NCI-H2081 (cell line): ENCODE measurements at regions not wholly inside any gene's neighbourhood (a gene's known extent, or its start where the extent isn't known, plus 50 kb on each side); places are given as distances from the start of the nearest gene placed in this dataset.
A peak's percentile ranks its signal among the peaks of the same experiment; 100 is the strongest.
"Not testable (repeated sequence)": the region's sequence is repeated elsewhere in the genome, so short reads cannot be mapped to it uniquely, and the experiment has no call there.

Source experiments
- DNase-seq, 2 experiments: peaks; one replicate each; lab custom pipeline; 2025; lab: John Stamatoyannopoulos, UW

DNA sequence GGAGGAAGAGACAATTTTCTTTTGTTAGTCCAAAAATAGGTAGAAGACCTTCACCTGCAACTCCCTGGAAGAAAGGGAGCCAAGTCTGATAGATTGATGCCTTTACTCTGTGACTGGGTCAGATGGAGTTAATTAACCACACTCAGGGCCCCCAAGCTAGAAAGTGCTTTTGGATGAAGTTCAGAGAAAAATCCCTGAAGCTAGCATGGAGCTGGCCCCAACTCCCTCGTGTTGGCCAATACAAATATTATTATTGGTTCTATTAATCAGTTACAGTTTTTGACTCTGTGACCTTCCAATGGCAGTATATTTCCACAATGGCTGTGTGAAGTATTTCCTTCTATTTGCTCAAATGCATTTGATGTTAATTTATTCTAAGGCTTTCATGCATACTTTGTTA lies 1753.5 kb downstream of the EFNA5 start:
- DNase-seq, result no peak

DNA sequence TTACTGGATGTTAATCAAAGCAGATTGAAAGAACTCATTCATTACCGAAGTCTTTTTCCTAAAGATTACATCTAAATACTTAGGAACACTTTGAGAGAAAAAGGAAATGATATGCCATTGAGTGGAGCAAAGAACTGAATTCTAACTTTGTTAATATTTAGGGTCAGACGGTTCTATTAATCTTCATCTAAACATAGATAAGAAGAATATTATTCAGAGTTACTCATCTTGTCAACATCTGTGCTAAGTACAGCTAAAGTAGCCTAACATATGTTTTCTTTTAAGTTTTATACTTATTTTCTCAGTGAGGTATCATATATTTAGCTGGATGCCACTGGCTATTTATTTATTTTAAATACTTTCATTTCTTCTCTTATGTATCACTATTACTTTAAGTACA lies 1763.7 kb downstream of the EFNA5 start:
- no peak for DNase-seq

DNA sequence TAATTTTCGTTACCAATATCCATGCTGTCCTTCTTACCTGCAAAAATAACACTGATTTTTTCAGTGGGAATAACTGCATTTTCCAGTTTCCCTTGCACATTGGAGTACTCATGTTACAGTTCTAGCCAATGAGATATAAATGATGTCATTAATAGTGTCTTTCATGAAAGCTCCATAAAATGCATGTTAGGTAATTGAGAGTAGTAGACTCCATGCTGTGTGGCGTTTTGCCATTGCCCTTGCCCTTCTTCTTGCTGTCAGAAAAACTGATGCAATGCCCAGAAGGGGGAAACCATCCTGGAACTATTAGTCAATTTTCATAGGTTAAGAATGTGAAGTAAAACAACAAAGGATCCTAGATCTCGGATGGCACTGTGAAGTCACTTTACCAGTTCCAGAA lies 1765.3 kb downstream of the EFNA5 start:
- DNase-seq, result no peak

DNA sequence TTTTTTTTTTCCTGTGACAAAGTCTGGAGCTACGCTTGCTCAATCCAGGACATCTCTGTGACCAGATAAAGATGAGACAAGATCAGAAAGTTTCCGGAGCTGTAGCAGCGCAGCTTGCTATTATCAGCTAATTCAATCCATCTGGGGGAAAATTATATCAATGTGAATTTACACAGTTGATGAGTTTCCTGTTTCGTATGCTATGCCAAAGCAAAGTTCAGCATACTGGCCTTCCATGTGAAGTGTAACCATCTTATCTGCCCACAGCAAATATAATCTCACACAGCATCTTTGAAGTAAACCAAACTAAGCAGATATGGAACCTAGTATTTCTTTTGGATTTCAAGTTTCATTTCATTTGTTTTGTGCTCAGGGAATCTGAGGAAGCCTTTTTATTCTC lies 1767.7 kb downstream of the EFNA5 start:
- DNase-seq, result peak in 1 of 2 experiments; percentile 59

DNA sequence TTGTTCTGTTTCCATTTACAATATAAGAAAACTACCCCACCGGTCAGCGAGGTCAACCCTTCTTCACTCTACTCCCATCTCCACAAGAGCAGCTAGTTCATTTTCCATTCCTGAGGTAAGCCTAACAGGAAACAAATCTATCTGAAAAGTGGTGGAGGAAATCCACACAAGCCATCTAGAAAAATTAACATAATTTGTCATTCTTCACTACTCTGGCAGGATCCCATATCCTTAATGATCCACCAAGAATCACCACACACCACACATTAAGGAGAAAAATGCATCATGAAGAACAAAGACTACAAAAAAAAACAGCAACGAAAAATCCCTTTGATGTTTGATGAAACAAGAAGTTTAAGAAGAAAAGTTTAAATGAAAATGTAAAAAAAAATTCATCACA lies 1771.0 kb downstream of the EFNA5 start:
- DNase-seq, result no peak

DNA sequence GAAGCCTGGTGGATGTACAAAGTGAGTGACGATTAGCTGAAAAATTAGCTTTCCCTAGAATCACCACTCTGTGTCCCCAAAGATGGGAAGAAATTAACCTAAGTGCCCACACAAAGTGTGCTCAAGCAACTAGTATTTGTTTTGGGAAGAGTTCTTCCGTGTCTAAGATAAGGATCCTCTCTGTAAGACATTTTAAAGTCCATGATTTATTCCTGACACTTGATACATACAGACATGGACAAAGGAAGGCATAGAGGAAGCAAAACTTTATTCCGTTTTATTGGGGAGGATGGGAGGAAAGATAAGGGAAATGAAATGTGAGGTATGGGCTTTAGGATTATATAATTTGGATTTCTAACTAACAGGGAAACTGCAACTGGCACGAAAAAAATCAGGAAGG lies 1772.6 kb downstream of the EFNA5 start:
- DNase-seq, result no peak

DNA sequence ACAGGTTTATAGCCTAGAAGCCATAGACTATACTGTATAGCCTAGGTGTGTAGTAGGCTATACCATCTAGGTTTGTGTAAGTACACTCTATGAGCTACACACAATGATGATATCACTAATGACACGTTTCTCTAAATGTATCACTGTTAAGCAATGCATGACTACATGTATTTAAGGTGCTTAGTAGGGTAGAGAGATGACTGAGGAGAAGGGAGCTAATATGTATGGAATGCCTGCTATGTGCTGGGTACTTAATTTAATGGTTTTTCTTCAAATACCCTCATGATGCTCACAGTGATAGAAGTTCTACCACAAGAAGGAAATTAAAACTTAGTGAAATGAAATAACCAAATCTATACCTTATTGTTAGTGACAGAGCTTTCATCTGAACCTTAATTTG lies 1785.5 kb downstream of the EFNA5 start:
- DNase-seq, result no peak

DNA sequence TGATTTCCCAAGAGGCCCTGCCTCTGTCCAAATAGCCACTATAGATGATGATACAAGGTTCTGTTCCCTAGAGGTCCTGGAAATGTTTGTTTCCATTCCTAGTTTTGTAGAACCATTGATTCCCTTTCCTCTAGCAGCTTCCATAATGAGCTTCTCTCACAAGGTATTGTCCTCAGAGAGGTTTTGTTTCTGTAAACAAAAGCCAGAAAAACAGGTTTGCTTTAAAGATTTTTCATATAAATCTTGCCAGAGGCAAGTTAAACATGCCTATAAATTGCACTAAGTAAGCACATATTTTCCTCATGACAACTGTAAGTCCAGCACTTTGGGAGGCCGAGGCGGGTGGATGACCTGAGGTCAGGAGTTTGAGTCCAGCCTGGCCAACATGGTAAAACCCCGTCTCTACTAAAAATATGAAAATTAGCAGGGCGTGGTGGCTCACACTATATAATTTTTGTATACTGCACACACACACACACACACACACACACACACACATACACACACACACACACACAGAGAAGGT lies 1787.7 kb downstream of the EFNA5 start:
- no peak for DNase-seq

DNA sequence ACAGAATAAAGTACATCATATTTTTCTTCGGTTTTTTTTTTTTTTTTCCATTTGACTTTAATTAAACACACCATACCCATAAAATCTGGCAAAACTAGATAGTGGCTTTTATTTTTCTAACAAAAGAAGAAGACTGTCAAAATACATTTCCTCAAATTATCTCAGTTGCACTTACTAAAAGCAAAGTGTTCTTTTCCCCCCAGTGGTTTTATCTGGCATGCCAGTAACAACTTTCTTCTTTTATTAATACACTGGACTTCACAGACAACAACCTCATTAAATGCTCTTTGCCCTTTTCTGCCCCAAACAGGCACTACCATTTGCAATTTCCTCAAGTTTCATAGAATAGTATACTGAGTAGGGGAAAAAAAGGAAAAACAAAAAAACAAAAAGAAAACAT lies 1792.3 kb downstream of the EFNA5 start:
- DNase-seq, result no peak

DNA sequence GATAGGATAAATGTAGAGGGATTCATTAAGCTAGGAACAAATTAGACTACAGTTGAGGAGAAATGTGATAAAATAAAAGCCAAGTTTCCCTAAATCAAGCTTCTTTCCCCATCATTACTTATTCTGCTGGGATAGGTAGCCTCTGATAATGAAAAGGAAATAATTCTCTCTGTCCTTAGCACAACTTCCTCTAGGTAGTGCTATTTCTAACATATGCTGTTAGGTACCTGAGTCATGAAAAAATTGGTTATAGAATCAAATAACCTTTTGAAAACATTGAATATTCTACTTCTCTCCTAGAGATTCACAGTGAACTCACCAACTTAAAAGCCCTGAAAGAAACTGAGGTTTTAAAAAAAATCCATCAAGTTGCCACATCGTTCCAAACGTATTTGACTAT lies 1793.1 kb downstream of the EFNA5 start:
- no peak for DNase-seq

DNA sequence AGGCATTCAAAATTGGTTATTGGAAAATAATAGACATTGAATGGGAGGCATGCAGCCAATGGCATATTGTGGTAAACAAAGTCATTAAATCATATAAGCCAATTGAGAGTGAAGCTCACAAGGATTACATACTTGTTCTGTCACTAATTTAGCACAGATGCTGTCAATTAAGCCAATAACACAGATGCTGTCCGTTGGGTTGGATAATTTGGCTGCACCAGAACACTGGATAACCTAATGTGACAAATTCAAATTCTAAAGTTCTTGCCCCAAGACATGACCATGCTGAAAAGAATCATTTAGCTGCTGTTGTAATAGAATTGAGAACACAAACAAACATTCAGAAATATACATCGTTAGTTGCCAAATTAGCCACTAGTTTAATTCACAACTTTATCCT lies 1796.4 kb downstream of the EFNA5 start:
- no peak for DNase-seq

DNA sequence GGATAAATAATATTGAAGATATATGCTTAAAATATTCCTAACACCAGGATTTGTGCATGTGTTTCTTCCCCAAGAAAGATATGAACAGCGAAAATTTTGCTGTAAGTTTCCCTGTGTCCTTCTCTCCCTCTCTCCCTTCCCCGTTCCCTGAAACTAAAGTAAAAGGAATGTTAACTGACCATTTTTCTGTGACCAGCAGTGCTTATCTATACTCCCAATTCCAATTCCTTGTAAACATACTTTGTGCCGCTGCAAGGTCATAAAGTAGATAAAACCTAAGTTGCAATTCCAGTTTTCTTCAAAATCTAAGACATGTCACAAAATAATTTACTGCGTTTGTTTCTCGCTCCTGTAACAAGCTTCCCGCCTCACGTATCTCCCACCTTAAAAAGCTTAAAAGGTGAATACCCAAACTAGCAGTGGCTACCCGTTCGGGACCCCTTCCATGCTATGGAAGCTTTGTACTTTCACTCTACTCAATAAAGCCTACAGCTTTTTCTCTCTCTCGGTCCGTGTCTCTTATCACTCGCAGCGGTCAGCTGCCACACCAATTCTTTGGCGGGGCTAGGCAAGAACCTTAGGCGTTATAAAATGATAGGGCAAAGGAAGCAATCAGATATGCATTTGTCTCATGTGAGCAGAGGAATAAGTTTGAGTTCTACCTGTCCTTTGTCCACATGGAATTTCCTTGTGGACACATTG lies 1798.0 kb downstream of the EFNA5 start:
- no peak for DNase-seq

DNA sequence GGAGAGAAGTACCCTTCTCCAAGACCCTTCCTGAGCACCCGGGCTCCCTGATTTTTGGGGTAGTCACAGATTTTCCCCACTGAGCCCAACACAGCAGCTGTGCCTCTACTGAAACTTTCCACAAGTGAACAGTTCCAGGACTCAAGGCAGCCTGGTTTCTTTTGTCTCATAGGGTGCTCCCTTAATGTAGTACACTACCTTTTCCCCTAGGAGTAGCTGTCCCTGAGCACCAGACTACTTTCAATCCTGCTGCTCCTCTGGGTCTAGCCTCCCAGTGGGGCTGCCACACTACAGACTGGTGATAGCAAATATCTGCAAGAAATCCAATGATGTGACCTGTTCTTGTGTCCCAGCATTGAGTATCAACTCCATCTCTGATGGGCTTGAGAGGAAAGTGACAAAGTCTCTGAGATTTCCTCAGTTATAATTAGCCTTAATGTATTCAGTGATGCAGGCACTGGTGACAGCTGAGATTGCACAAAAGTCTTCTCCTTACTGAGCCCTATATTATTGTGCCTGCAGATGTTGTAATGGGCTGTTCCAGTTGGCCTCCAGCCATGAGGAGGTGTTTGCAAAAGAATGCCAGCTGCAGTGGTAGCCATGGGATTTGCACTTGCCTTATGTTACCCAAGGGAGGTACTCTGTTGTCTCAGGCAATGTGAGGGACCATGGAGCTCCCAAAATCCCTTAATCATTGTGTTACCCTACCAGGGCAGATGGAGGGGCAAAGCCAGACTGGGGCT lies 1802.5 kb downstream of the EFNA5 start:
- peak in 1 of 2 experiments; percentile 31 for DNase-seq

DNA sequence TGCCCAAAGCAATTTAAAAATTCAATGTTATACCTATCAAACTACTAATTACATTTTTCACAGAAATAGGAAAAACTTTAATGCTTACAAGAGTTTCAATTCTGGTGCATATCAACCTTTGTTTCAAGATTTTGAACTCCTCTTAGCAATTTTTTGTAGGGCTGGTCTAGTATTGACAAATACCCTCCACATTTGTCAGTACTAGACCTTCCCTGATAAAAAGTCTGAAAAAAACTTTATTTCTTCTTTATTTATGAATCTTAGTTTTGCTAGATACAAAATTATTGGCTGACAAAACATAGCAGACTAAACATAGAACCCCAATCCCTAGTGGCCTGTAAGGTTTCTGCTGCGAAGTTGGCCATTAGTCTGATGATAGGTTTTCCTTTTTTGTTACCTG lies 1804.9 kb downstream of the EFNA5 start:
- no peak for DNase-seq

DNA sequence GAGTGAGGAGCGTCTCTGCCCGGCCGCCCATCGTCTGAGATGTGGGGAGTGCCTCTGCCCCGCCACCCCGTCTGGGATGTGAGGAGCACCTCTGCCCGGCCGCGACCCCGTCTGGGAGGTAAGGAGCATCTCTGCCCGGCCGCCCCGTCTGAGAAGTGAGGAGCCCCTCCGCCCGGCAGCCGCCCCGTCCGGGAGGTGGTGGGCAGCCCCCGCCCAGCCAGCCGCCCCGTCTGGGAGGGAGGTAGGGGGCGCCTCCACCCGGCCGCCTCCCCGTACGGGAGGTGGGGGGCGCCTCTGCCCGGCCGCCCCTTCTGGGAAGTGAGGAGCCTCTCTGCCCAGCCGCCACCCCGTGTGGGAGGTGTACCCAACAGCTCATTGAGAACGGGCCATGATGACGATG lies 1811.4 kb downstream of the EFNA5 start:
- DNase-seq, result not testable (repeated sequence)

DNA sequence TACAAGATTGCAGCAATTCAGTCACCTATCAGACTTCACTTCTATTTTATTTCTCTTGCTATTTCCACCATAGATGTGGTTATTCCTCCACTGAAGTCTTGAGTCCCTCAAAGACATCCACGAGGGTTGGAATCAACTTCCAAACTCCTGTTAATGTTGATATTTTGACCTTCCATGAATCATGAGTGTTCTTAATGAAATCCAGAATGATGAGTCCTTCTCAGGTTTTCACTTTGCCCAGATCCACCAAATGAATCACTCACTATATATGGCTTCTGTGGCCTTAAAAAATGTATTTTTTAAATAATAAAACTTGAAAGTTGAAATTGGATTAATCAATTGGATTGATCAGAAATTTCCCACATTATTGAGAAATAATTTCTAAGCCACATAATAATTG lies 1821.0 kb downstream of the EFNA5 start:
- DNase-seq, result no peak

DNA sequence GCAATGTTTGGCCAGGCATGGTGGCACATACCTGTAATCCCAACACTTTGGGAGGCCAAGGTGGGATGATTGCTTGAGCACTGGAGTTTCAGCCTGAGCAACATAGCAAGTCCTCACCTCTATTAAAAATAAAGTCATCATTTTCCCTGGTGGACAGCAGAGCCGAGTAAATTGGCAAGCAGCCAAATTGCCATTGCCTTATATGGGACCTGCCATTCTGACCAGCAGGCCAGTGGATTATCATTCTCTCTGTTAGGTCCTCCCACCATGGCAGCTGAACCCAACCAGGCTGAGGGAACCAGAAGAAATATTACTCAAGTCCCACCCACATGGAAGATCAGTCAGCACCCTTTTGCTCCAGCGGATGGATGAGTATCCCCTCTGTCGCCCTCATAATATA lies 1829.9 kb downstream of the EFNA5 start:
- DNase-seq, result peak in 1 of 2 experiments; percentile 0

DNA sequence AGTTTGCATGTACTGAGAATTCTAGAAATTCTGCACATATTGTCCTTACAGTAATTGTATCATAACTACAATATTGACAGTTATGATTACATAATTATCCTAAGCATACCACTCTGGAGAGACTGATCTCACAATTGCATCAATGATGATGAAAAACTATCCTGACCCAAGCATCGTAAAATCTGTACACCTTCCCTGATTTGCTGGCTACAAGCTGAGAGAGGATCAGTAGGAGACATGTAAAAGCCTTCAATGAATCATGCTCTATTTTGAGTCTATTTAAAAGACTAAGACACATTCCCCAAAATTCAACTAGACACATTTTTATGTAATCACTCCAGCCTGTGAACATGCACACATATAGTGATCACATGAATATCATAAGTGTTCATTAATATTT lies 1833.8 kb downstream of the EFNA5 start:
- no peak for DNase-seq

DNA sequence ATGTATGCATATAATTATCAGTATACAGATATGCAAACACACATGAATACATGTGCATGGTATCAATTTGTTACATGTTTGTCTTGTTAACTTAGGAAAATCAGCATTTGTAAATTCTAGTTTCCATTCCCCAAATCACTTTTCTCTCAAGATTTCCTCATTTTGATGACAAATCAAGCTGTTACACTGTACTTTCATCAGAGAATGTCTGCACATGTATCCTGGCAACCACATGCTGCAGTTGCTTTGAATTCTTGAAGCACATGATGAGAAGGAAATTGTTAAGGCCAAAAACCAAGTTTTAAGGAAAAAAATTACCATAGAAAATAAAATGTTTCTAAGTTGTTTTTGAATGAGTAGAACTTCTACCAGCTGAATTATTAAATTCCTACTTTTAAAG lies 1834.5 kb downstream of the EFNA5 start:
- DNase-seq, result no peak

DNA sequence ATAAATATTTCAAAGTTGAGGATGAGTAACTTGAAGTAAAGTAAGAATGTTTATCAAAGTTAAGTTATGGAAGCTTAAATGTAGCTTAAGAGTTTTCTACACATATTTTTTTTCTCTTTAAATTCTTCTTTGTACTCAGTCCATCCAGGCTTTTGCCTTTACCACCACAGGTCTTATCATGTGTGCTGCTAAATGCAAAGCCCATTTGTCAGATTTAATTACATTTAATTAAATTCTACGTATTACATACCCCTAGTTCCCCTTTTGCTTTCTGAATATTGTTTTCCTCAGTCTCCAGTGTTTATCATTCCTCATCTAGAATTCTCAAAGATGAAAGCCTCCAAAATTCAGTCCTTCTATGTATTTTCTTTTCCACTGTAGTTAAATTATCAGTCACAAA lies 1841.9 kb downstream of the EFNA5 start:
- DNase-seq, result no peak

DNA sequence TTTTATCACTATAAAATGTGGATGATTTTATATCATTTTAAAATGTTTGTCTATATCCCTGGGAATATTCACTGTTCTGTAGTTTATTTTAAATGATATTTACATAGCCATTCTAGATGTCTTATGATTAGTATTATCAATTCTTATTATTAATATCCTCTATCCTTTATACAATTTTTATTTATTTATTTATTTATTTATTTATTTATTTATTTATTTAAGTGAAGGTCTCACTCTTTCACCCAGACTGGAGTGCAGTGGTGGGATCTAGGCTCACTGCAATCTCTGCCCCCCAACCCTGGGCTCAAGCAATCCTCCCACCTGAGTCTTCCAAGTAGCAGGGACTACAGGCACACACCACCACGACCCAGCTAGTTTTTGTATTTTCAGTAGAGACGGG lies 1848.9 kb downstream of the EFNA5 start:
- no peak for DNase-seq

DNA sequence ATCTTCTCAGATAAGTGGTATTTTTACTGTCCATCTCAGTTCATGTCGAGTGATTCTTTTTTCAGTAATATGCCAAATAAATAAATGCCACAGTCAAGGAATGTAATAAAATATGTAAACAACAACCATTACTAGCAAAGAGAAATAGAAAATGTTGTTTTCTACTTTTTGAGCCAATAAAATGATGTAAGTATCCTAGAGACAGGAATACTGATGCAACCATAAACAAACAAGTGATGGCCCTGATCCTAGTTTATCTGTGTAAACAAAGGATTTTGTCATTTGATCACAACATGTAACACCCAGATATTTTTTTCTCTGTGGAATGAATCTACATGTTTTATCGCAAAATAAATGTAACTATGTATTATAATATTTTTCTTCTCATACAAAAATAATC lies 1852.8 kb downstream of the EFNA5 start:
- no peak for DNase-seq

DNA sequence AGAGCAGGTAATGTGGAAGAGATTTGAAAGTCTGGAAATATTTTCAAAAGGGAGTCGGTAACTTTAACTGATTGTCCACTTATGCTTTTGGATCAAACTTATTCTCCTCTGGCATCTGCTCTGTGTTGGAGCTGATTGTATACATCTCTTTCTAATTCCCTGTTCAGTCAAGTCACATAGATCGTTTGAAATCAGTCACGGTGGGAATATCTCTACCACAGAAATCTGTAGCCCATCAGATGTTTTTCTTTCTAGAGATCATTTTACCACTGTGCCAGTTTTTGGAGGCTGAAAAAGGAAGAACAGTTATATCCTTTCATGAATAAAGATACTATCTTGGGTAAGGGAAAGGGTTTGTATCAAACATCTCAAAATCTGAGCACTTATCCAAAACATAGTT lies 1853.3 kb downstream of the EFNA5 start:
- no peak for DNase-seq

DNA sequence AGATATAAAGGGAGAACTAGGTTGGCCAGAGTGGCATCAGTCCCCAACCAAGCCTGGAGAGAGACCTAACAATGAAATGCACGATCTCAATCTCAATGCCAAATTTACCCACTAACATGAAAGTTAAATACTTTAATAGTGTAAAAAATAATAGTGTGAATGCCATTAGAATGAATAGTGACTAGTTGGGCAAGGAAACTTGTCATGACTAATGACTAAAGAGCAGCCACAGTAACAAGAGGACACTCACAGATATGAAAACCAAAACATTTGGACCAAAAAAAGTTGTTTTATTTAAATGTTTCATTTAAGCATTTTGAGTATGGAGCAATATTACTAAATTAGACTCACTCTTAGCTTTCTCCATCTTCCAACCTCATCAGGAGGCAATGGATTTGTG lies 1853.8 kb downstream of the EFNA5 start:
- no peak for DNase-seq
